ENCODE measurements at regions not wholly inside any gene's neighbourhood (a gene's known extent, or its start where the extent isn't known, plus 50 kb on each side); places are given as distances from the start of the nearest gene placed in this dataset.

DNA sequence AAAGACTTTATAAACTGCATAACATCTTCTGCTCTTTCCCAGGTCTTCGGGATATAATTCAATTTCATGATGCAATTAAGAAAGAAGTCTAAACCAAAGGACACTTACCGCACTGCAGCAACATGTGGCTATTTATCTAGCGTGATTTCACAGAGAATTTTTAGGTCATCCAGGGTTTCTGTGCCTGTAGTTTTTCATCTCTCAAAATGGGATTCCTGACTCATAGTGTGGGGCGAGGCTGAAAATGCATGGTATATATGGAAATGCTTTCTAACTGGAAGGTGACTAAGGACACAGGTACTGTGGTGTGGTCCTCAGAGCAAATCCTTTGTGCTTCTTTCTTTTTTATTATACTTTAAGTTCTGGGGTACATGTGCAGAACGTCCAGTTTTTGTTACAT, 557.7 kb upstream of the KLF4 start (continued):
- TF ChIP-seq, protein P1, sequence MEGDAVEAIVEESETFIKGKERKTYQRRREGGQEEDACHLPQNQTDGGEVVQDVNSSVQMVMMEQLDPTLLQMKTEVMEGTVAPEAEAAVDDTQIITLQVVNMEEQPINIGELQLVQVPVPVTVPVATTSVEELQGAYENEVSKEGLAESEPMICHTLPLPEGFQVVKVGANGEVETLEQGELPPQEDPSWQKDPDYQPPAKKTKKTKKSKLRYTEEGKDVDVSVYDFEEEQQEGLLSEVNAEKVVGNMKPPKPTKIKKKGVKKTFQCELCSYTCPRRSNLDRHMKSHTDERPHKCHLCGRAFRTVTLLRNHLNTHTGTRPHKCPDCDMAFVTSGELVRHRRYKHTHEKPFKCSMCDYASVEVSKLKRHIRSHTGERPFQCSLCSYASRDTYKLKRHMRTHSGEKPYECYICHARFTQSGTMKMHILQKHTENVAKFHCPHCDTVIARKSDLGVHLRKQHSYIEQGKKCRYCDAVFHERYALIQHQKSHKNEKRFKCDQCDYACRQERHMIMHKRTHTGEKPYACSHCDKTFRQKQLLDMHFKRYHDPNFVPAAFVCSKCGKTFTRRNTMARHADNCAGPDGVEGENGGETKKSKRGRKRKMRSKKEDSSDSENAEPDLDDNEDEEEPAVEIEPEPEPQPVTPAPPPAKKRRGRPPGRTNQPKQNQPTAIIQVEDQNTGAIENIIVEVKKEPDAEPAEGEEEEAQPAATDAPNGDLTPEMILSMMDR (IDR thresholded peaks at IDR 0.05; ENCODE audit: low read depth, low read length, missing input control): no peak

DNA sequence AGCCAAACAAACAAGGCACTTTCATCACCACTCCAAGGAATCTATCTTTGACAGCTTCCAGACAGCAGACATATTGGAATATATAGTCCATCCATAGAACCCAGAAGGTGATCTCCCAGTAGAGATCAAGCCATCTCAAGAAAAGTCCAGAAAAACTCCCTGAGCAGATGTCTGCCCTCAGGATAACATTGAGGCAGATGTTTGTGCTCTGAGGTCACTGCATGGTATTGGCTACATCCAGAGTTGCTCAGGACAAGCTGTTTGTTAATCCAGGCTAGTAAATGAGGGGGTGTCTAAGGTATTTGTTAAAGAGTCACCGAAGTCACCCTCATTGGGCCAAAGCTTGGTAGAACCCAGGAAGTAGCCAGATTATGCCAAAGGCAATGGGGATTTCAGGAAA, 556.3 kb upstream of the KLF4 start:
- TF ChIP-seq RXRA (IDR thresholded peaks at IDR 0.05): no peak
- no peak for TF ChIP-seq RAD21 (IDR thresholded peaks at IDR 0.05)
- TF ChIP-seq, protein P2, sequence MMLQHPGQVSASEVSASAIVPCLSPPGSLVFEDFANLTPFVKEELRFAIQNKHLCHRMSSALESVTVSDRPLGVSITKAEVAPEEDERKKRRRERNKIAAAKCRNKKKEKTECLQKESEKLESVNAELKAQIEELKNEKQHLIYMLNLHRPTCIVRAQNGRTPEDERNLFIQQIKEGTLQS (IDR thresholded peaks at IDR 0.05): no peak
- no peak for TF ChIP-seq FOXA2 (IDR thresholded peaks at IDR 0.05)
- TF ChIP-seq JUND (IDR thresholded peaks at IDR 0.05): no peak
- TF ChIP-seq, protein P1 (IDR thresholded peaks at IDR 0.05; ENCODE audit: low read depth, low read length, missing input control): no peak
- TF ChIP-seq, protein P3, sequence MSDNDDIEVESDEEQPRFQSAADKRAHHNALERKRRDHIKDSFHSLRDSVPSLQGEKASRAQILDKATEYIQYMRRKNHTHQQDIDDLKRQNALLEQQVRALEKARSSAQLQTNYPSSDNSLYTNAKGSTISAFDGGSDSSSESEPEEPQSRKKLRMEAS (IDR thresholded peaks at IDR 0.05): no peak
- TF ChIP-seq EGR1 (IDR thresholded peaks at IDR 0.05; ENCODE audit: low read depth in 2 of 2): no peak
- no peak for TF ChIP-seq FOXA1 (IDR thresholded peaks at IDR 0.05)
- no peak for TF ChIP-seq YY1 (IDR thresholded peaks at IDR 0.05)
- TF ChIP-seq SP1 (IDR thresholded peaks at IDR 0.05): no peak
- no peak for TF ChIP-seq GABPA (IDR thresholded peaks at IDR 0.05 in 1 of 2, conservative IDR thresholded peaks at IDR 0.05 in 1 of 2)
- no peak for TF ChIP-seq TAF1 (conservative IDR thresholded peaks at IDR 0.05)
- no peak for TF ChIP-seq HNF4G (IDR thresholded peaks at IDR 0.05)
- TF ChIP-seq, protein P4, sequence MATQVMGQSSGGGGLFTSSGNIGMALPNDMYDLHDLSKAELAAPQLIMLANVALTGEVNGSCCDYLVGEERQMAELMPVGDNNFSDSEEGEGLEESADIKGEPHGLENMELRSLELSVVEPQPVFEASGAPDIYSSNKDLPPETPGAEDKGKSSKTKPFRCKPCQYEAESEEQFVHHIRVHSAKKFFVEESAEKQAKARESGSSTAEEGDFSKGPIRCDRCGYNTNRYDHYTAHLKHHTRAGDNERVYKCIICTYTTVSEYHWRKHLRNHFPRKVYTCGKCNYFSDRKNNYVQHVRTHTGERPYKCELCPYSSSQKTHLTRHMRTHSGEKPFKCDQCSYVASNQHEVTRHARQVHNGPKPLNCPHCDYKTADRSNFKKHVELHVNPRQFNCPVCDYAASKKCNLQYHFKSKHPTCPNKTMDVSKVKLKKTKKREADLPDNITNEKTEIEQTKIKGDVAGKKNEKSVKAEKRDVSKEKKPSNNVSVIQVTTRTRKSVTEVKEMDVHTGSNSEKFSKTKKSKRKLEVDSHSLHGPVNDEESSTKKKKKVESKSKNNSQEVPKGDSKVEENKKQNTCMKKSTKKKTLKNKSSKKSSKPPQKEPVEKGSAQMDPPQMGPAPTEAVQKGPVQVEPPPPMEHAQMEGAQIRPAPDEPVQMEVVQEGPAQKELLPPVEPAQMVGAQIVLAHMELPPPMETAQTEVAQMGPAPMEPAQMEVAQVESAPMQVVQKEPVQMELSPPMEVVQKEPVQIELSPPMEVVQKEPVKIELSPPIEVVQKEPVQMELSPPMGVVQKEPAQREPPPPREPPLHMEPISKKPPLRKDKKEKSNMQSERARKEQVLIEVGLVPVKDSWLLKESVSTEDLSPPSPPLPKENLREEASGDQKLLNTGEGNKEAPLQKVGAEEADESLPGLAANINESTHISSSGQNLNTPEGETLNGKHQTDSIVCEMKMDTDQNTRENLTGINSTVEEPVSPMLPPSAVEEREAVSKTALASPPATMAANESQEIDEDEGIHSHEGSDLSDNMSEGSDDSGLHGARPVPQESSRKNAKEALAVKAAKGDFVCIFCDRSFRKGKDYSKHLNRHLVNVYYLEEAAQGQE (IDR thresholded peaks at IDR 0.05): no peak
- TF ChIP-seq NR2F2 (IDR thresholded peaks at IDR 0.05): no peak
- TF ChIP-seq HNF4A (conservative IDR thresholded peaks at IDR 0.05): no peak
- TF ChIP-seq, protein P5, sequence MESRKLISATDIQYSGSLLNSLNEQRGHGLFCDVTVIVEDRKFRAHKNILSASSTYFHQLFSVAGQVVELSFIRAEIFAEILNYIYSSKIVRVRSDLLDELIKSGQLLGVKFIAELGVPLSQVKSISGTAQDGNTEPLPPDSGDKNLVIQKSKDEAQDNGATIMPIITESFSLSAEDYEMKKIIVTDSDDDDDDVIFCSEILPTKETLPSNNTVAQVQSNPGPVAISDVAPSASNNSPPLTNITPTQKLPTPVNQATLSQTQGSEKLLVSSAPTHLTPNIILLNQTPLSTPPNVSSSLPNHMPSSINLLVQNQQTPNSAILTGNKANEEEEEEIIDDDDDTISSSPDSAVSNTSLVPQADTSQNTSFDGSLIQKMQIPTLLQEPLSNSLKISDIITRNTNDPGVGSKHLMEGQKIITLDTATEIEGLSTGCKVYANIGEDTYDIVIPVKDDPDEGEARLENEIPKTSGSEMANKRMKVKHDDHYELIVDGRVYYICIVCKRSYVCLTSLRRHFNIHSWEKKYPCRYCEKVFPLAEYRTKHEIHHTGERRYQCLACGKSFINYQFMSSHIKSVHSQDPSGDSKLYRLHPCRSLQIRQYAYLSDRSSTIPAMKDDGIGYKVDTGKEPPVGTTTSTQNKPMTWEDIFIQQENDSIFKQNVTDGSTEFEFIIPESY (IDR thresholded peaks at IDR 0.05): no peak
- no peaks in the 10 kb centered on the region for H3K27me3 ChIP-seq (ENCODE audit: control insufficient read depth in 4 of 4, insufficient read depth in 4 of 4, low read length in 3 of 4)
- no peak overlapping the region for H3K9ac ChIP-seq (ENCODE audit: low read depth in 1 of 2, low read length in 2 of 2)
- H3K4me3 ChIP-seq (ENCODE audit: low read depth in 1 of 3, low read length in 3 of 3): no peak overlapping the region
- no peak overlapping the region for H3K27ac ChIP-seq (ENCODE audit: low read depth in 1 of 2, low read length in 2 of 2)
- no peaks in the 10 kb centered on the region for H3K4me1 ChIP-seq (ENCODE audit: control insufficient read depth in 4 of 4, insufficient read depth in 4 of 4, low read length in 3 of 4)
- 95% methylated on average over 1 of the region's 1 CpG for WGBS
- H3K9me3 ChIP-seq (ENCODE audit: control insufficient read depth in 4 of 4, low read length in 3 of 4): peaks cover 0 to 6% (median 4%) of the 10 kb centered on the region in 4 donors
- H3K36me3 ChIP-seq (ENCODE audit: control insufficient read depth in 4 of 4, insufficient read depth in 3 of 4, low read depth in 1 of 4, low read length in 3 of 4): no peaks in the 10 kb centered on the region
- no peak for DNase-seq (ENCODE audit: low spot score)
